Neural crest cell (in vitro differentiated cells): ENCODE measurements at regions not wholly inside any gene's neighbourhood (a gene's known extent, or its start where the extent isn't known, plus 50 kb on each side); places are given as distances from the start of the nearest gene placed in this dataset.

Experiments
- DNase-seq: peaks from one replicate; pipeline ENCODE4 v3.0.0; 2021; ENCODE audit warnings: low read depth, mixed read lengths, low spot score
- H3K27ac Mint-ChIP-seq: one replicate; pipeline ENCODE4 v1.8.0; 2021; ENCODE audit warnings: mild to moderate bottlenecking, mixed read lengths; ENCODE audit not compliant: unreplicated experiment
- H3K27me3 Mint-ChIP-seq: 2 replicates; pipeline ENCODE4 v1.8.0; 2021; ENCODE audit warnings: low read depth, mild to moderate bottlenecking, mixed read lengths
- H3K36me3 Mint-ChIP-seq: 2 replicates; pipeline ENCODE4 v1.8.0; 2021; ENCODE audit warnings: low read depth, mild to moderate bottlenecking, mixed read lengths
- H3K4me1 Mint-ChIP-seq: 2 replicates; pipeline ENCODE4 v1.8.0; 2021; ENCODE audit warnings: mixed read lengths
- H3K4me3 Mint-ChIP-seq: one replicate; pipeline ENCODE4 v1.8.0; 2021; ENCODE audit warnings: mild to moderate bottlenecking, mixed read lengths
- H3K9me3 Mint-ChIP-seq: 2 replicates; pipeline ENCODE4 v1.8.0; 2021; ENCODE audit warnings: mixed read lengths
- TF ChIP-seq, protein P1 (sequence below): fragments of 200-600 bp; sonication (generic); conservative IDR thresholded peaks from 2 replicates; pipeline ENCODE4 v1.5.0; 2021; ENCODE audit warnings: antibody characterized with exemption, mild to moderate bottlenecking

DNA sequence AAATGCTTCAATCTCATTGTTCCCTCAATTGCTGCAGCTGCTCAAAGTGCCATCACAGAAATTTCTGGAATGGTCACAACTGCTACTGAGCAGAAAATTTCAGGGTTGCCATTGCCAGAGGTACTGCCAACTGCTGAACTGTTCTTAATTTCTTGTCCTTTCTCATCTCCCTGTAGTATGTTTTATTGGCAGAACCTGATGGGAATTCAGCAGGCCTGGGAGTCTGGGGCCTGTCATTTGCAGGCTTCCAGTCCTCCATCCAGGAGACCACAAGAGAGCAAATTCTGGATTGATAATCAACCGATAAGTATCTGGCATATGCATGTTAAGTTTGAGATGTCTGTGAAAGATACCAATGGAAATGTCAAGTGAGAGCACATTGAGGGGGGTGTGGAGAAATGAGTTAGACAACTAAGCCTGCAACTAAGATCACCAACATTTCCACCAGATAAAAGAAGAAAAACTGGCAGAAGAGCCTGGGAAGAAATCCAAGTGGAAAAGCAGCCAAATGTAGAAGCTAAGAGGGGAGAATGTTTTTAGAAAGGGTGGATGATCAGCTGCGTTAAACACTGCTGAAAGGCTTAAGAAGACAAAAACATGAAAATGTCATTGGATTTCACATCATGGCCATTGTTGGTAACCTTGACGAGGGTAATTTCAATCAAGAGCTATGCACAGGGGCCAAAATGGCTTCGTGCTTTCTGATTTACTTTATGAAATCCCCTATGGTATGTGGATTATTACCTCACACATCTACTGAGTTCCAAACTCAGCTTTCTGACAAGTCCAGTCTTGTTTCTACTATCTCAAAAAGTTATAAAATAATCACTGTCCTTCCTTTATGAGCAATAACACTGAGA is 648.1 kb downstream of the PLPP3 start:
- H3K27me3 Mint-ChIP-seq, result no peaks in the 10 kb centered on the region
- peaks cover 10% of the 10 kb centered on the region for H3K9me3 Mint-ChIP-seq
- H3K4me1 Mint-ChIP-seq, result no peaks in the 10 kb centered on the region
- DNase-seq, result no peak
- TF ChIP-seq, protein P1, sequence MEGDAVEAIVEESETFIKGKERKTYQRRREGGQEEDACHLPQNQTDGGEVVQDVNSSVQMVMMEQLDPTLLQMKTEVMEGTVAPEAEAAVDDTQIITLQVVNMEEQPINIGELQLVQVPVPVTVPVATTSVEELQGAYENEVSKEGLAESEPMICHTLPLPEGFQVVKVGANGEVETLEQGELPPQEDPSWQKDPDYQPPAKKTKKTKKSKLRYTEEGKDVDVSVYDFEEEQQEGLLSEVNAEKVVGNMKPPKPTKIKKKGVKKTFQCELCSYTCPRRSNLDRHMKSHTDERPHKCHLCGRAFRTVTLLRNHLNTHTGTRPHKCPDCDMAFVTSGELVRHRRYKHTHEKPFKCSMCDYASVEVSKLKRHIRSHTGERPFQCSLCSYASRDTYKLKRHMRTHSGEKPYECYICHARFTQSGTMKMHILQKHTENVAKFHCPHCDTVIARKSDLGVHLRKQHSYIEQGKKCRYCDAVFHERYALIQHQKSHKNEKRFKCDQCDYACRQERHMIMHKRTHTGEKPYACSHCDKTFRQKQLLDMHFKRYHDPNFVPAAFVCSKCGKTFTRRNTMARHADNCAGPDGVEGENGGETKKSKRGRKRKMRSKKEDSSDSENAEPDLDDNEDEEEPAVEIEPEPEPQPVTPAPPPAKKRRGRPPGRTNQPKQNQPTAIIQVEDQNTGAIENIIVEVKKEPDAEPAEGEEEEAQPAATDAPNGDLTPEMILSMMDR, result no peak
- H3K27ac Mint-ChIP-seq, result no peak overlapping the region
- H3K4me3 Mint-ChIP-seq, result no peak overlapping the region
- no peaks in the 10 kb centered on the region for H3K36me3 Mint-ChIP-seq

DNA sequence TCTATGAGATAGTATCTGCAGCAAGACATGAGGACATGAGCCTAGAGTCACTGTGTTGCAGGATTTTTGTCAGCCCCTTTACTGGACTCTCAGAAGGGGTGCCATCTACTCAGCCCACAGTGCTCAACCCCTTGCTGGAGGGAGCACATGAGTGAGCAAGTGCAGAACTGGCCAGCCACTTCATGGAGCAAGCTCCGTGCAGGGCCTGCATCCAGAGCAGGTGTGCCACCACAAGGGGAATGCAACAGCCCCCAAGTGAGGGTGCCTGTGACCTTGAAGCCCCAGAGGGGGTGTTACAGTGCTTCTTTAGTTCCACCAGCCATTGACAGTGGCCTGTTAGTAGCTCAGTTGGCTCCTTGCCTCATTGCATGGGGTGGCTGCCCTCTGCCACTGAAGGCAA is 649.7 kb downstream of the PLPP3 start:
- TF ChIP-seq, protein P1, result no peak
- Mint-ChIP-seq H3K27me3 (no peaks in the 10 kb centered on the region), H3K27ac (no peak overlapping the region), H3K4me1 (no peaks in the 10 kb centered on the region), H3K4me3 (no peak overlapping the region), H3K36me3 (no peaks in the 10 kb centered on the region), H3K9me3 (peaks cover 3% of the 10 kb centered on the region)
- DNase-seq, result no peak

DNA sequence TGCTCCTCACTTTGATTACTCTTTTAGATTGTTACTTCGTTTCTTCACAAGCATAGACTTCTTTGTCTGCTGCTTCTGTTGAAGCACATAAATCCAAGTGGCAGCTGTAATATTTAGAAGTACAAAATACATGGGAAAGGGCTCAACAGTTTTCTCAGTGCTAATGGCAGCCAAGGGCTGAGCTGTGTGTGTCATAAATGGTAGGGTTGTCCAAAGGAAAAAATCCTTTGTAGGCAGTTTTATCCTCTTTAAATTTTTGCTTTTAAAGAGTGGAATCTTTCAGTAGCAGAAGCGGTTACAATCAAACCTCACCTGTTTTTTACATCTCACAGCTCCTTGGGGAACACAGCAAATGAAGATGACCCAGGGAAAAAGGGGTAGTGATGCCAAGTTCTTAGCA is 650.8 kb downstream of the PLPP3 start:
- DNase-seq, result no peak
- no peak overlapping the region for H3K4me3 Mint-ChIP-seq

DNA sequence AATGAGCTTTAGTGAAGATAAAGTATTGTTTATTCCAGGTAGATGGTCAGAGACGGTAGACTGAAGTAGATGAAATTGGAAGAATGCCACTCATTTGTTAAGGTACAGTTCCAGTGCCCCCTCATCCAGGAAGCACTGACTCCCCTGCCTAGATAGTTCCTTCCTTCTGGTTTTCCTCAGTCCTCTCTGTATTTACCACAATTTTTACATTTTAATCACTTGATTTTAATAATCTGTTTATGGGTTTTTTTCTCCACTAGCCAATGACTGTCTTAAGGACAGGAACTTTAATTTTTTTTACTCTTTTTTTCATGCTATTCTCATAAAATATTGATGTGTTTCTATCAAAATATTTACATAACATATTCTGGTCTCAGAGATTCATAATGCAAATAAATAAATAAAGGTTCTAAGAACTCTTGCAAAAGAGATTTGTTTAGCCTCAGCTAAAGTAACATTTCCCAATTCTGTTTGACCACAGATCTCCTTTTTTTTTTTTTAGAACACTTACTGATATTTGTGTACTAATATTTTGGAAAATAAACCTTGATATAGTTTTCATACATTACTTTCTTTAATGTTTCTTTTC is 651.6 kb downstream of the PLPP3 start:
- no peaks in the 10 kb centered on the region for H3K27me3 Mint-ChIP-seq
- H3K27ac Mint-ChIP-seq, result no peak overlapping the region
- DNase-seq, result no peak
- TF ChIP-seq, protein P1, result no peak
- no peaks in the 10 kb centered on the region for H3K9me3 Mint-ChIP-seq
- no peak overlapping the region for H3K4me3 Mint-ChIP-seq
- H3K4me1 Mint-ChIP-seq, result no peaks in the 10 kb centered on the region
- no peaks in the 10 kb centered on the region for H3K36me3 Mint-ChIP-seq

More for the DNA sequence above, 650.8 kb downstream of the PLPP3 start:
- TF ChIP-seq, protein P1, result no peak
- Mint-ChIP-seq H3K4me1 (no peaks in the 10 kb centered on the region), H3K27me3 (no peaks in the 10 kb centered on the region), H3K27ac (no peak overlapping the region), H3K9me3 (no peaks in the 10 kb centered on the region), H3K36me3 (no peaks in the 10 kb centered on the region)

DNA sequence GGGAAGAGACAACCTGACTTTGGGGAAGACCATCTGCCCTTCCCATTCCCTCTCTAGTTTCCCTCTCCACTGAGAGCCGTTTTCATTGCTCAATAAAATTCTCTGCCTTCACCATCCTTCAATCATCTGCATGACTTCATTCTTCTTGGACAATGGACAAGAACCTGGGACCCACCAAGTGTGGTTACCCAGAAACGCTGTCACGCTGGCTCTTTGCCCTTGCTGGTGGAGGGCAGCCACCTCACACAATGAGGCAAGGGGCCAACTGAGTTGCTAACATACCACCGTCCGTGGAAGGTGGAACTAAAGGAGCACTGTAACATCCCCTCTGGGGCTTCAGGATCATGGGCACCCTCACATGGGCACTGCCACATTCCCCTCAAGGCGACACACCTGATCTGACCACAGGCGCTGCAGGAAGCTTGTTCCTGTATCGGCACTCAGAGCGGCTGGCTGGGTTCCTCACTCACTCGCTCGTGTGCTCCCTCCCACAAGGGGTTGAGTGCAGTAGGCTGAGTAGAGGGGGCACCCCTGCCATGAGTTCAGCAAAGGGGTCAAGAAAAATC is 652.4 kb downstream of the PLPP3 start:
- Mint-ChIP-seq H3K9me3 (no peaks in the 10 kb centered on the region), H3K27me3 (no peaks in the 10 kb centered on the region), H3K4me3 (no peak overlapping the region), H3K4me1 (no peaks in the 10 kb centered on the region), H3K36me3 (no peaks in the 10 kb centered on the region), H3K27ac (peak overlapping the region; percentile 78)
- TF ChIP-seq, protein P1, result no peak
- no peak for DNase-seq
